CD4-positive, alpha-beta T cell (primary cell): ENCODE measurements at regions not wholly inside any gene's neighbourhood (a gene's known extent, or its start where the extent isn't known, plus 50 kb on each side); places are given as distances from the start of the nearest gene placed in this dataset.

ENCODE experiments used
- ATAC-seq: fragments of 200-7000 bp; cut with Tn5 transposase; one replicate; pipeline ENCODE4 v1.10.0; 2022; ENCODE audit warnings: mild to moderate bottlenecking; ENCODE audit not compliant: poor library complexity
- CTCF ChIA-PET: fragments of 350-600 bp; sonication (Branson Sonifier 250); formaldehyde crosslinking; loops from one replicate; lab custom pipeline; 2021; ENCODE audit warnings: antibody characterized with exemption, inconsistent platforms; lab: Charles Lee
- POLR2A ChIA-PET: fragments of 350-600 bp; sonication (Branson Sonifier 250); formaldehyde crosslinking; loops from one replicate; lab custom pipeline; 2021; ENCODE audit warnings: antibody characterized with exemption, inconsistent platforms; lab: Charles Lee
- DNase-seq, 14 experiments: peaks; one replicate each; pipeline ENCODE4 v3.0.0-alpha.2; 2013 to 2020; ENCODE audit warnings: mixed read lengths in 2 of 14
- H3K27ac ChIP-seq, 2 donors: one replicate each; pipeline versions ENCODE4 v1.5.1 to v1.7.0; 2013; ENCODE audit warnings: low read length in 2 of 2, low read depth in 1 of 2, mild to moderate bottlenecking in 1 of 2
- H3K27me3 ChIP-seq, 2 experiments: 1 replicate in 1 of 2; 2 replicates in 1 of 2; pipeline versions ENCODE4 v1.6.1 to v1.7.0; 2013; ENCODE audit warnings: low read length in 2 of 2, control low read depth in 1 of 2, mild to moderate bottlenecking in 1 of 2, moderate library complexity in 1 of 2; ENCODE audit not compliant: insufficient read depth in 2 of 2, control insufficient read depth in 1 of 2
- H3K36me3 ChIP-seq: one replicate; pipeline ENCODE4 v1.6.1; 2013; ENCODE audit warnings: low read length, control low read depth; ENCODE audit not compliant: insufficient read depth
- H3K4me1 ChIP-seq: one replicate; pipeline ENCODE4 v1.6.1; 2013; ENCODE audit warnings: low read length, control low read depth; ENCODE audit not compliant: insufficient read depth
- H3K4me3 ChIP-seq: one replicate; pipeline ENCODE4 v1.5.1; 2013; ENCODE audit warnings: mild to moderate bottlenecking, low read length, moderate library complexity
- H3K9me3 ChIP-seq, 2 experiments: 1 replicate in 1 of 2; 2 replicates in 1 of 2; pipeline versions ENCODE4 v1.6.1 to v1.7.0; 2013; ENCODE audit warnings: low read length in 2 of 2, mild to moderate bottlenecking in 2 of 2, control low read depth in 1 of 2, moderate library complexity in 1 of 2; ENCODE audit not compliant: control insufficient read depth in 1 of 2, insufficient read depth in 1 of 2
- H3K27ac Mint-ChIP-seq: one replicate; pipeline ENCODE4 v1.8.0; 2020; ENCODE audit warnings: mixed read lengths
- H3K27me3 Mint-ChIP-seq: one replicate; pipeline ENCODE4 v1.8.0; 2021; ENCODE audit warnings: mixed read lengths
- H3K36me3 Mint-ChIP-seq: one replicate; pipeline ENCODE4 v1.8.0; 2021; ENCODE audit warnings: low read depth, mixed read lengths
- H3K4me1 Mint-ChIP-seq: one replicate; pipeline ENCODE4 v1.8.0; 2021; ENCODE audit warnings: low read depth, mixed read lengths
- H3K4me3 Mint-ChIP-seq: one replicate; pipeline ENCODE4 v1.8.0; 2020; ENCODE audit warnings: mild to moderate bottlenecking, mixed read lengths
- H3K9me3 Mint-ChIP-seq: one replicate; pipeline ENCODE4 v1.8.0; 2020; ENCODE audit warnings: mixed read lengths
- intact Hi-C, 2 experiments: fragments of 100-400 bp; cut with DNase I in 1 of 2; cut with micrococcal nuclease in 1 of 2; formaldehyde crosslinking; loops; one replicate each; pipeline versions ENCODE4 v1.15.1 to v1.9.0; 2023 to 2025; cut with DNase I, micrococcal nuclease
- TF ChIP-seq, protein P1 (sequence below): fragments of 200-600 bp; IDR thresholded peaks from one replicate; pipeline ENCODE4 v1.8.0; 2022; ENCODE audit warnings: antibody characterized with exemption, mild to moderate bottlenecking

DNA sequence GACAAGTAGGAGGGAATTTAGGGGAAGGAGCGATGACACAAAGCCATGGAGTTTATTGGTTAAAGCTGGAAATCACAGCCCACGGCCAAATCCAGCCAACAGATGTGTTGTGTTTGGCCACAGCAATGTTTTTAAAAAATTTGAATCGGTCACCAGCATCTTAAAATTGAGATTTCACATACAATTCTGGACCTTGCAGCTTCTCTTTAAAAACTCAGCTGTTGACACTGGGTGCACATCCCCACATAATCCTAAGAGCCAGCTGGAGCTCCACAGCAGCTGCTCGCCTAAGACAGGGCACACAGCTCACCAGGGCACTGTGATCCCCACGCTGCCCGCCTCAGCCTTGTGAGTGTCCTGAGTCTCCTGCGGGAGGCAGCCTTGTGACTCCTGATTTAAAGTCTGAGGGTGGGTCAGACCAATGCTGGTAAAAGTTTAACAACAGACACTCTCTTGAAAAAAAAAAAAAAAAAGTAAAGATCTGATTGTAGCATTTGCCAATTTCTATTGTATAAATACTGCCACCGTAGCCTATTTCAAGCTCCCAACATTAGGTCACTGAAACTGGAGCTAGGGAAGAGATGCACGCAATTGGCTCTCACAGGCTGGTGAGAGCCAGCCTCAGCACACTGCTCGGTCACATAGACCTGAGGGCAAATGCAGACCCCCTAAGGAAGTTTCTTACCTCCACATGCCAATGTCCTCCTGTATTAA lies 124.8 kb downstream of the HSD17B3 start:
- TF ChIP-seq, protein P1, sequence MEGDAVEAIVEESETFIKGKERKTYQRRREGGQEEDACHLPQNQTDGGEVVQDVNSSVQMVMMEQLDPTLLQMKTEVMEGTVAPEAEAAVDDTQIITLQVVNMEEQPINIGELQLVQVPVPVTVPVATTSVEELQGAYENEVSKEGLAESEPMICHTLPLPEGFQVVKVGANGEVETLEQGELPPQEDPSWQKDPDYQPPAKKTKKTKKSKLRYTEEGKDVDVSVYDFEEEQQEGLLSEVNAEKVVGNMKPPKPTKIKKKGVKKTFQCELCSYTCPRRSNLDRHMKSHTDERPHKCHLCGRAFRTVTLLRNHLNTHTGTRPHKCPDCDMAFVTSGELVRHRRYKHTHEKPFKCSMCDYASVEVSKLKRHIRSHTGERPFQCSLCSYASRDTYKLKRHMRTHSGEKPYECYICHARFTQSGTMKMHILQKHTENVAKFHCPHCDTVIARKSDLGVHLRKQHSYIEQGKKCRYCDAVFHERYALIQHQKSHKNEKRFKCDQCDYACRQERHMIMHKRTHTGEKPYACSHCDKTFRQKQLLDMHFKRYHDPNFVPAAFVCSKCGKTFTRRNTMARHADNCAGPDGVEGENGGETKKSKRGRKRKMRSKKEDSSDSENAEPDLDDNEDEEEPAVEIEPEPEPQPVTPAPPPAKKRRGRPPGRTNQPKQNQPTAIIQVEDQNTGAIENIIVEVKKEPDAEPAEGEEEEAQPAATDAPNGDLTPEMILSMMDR: no peak
- H3K36me3 Mint-ChIP-seq: no peaks in the 10 kb centered on the region
- H3K27ac ChIP-seq: no peak overlapping the region
- no peaks in the 10 kb centered on the region for H3K4me1 Mint-ChIP-seq
- no peaks in the 10 kb centered on the region for H3K9me3 ChIP-seq
- DNase-seq (no peak), ATAC-seq (no peak)
- H3K36me3 ChIP-seq: no peaks in the 10 kb centered on the region
- peaks cover 3 to 5% of the 10 kb centered on the region in 2 experiments for H3K27me3 ChIP-seq
- ChIA-PET CTCF (no interaction called here), POLR2A (no interaction called here)
- intact Hi-C loops: no loop called here
- no peaks in the 10 kb centered on the region for H3K9me3 Mint-ChIP-seq
- no peaks in the 10 kb centered on the region for H3K4me1 ChIP-seq
- no peak overlapping the region for H3K4me3 ChIP-seq
- peaks cover 57% of the 10 kb centered on the region for H3K27me3 Mint-ChIP-seq
- no peak overlapping the region for H3K4me3 Mint-ChIP-seq
- H3K27ac Mint-ChIP-seq: no peak overlapping the region

DNA sequence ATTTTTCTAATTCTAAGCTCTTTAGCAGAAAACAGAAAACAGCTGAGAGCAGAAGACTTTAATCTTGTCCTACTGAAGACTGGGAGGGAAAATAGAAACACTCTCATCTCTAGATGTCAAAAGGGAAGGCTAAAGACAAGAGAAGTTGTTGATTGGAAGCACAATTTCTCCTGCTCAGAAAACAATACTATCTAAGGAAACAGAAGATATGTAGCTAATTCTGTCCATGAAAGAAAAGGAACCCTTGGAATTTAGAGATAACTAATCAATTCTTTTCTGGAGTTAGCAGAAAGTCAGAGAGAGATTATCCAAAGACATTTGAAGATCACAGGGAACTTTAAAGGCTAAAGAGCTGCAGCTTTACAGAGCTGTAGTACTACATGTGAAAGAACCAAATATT lies 126.2 kb downstream of the HSD17B3 start:
- no peak overlapping the region for H3K4me3 ChIP-seq
- Mint-ChIP-seq H3K4me3 (no peak overlapping the region), H3K27ac (no peak overlapping the region), H3K4me1 (no peaks in the 10 kb centered on the region), H3K36me3 (no peaks in the 10 kb centered on the region), H3K27me3 (peaks cover 62% of the 10 kb centered on the region), H3K9me3 (no peaks in the 10 kb centered on the region)
- POLR2A ChIA-PET: no interaction called here
- TF ChIP-seq, protein P1: no peak
- no peaks in the 10 kb centered on the region for H3K4me1 ChIP-seq
- no peak overlapping the region for H3K27ac ChIP-seq
- H3K36me3 ChIP-seq: no peaks in the 10 kb centered on the region
- peaks cover 2 to 5% of the 10 kb centered on the region in 2 experiments for H3K27me3 ChIP-seq
- no peaks in the 10 kb centered on the region for H3K9me3 ChIP-seq
- intact Hi-C loops: no loop called here
- DNase-seq (no peak), ATAC-seq (no peak)
- CTCF ChIA-PET: no interaction called here

DNA sequence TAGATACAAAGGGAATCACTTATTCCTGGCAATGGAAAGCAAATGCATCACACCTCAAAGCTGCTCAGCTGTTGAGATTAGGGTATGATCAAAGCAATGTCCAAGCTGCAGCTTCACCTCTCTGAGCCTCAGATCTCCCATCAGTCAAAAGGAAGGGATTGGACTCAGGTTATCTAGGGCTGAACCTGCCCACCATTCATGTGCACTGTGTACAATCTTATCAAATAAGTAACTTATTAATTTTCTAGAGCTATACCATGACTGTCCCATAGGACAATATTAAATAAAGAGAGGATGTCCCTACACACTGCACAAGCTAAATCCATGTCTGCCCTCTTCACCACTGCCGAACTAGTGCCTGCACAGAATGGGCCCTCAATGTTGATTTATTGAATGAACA lies 127.0 kb downstream of the HSD17B3 start:
- H3K9me3 ChIP-seq: no peaks in the 10 kb centered on the region
- H3K27me3 ChIP-seq: peaks cover 0 to 5% of the 10 kb centered on the region in 2 experiments
- DNase-seq: no peak
- H3K4me3 Mint-ChIP-seq: no peak overlapping the region
- H3K27ac ChIP-seq: no peak overlapping the region
- no peak for ATAC-seq
- ChIA-PET CTCF (no interaction called here), POLR2A (no interaction called here)
- H3K4me1 Mint-ChIP-seq: no peaks in the 10 kb centered on the region
- no peaks in the 10 kb centered on the region for H3K36me3 ChIP-seq
- intact Hi-C loops: no loop called here
- H3K9me3 Mint-ChIP-seq: no peaks in the 10 kb centered on the region
- H3K4me3 ChIP-seq: no peak overlapping the region
- TF ChIP-seq, protein P1: no peak
- H3K36me3 Mint-ChIP-seq: no peaks in the 10 kb centered on the region
- H3K4me1 ChIP-seq: no peaks in the 10 kb centered on the region
- no peak overlapping the region for H3K27ac Mint-ChIP-seq
- peaks cover 55% of the 10 kb centered on the region for H3K27me3 Mint-ChIP-seq
